ENCODE measurements at regions not wholly inside any gene's neighbourhood (a gene's known extent, or its start where the extent isn't known, plus 50 kb on each side); places are given as distances from the start of the nearest gene placed in this dataset.

GRCh38 chr19:34837262-34837661 is 64.2 kb upstream of the ZNF599 start:
- no peaks in the 10 kb centered on the region for H3K4me1 ChIP-seq (ENCODE audit: insufficient read depth)
- H3K36me3 ChIP-seq (ENCODE audit: insufficient read depth): no peaks in the 10 kb centered on the region
- no peak overlapping the region for H3K4me3 ChIP-seq (ENCODE audit: low read depth, low read length)
- WGBS: 7% methylated on average over 1 of the region's 1 CpG
- H3K27ac ChIP-seq (ENCODE audit: low read depth): no peak overlapping the region
- no peak for DNase-seq (ENCODE audit: extremely low spot score)

- Histone ChIP-seq H3K4me1 (ENCODE audit: insufficient read depth) (no peaks in the 10 kb centered on the region), H3K36me3 (ENCODE audit: insufficient read depth) (no peaks in the 10 kb centered on the region), H3K27ac (ENCODE audit: low read depth) (no peak overlapping the region), H3K4me3 (ENCODE audit: low read depth, low read length) (no peak overlapping the region)
- WGBS: 82% methylated on average over 7 of the region's 7 CpGs
- no peak for DNase-seq (ENCODE audit: extremely low spot score)
Measured at GRCh38 chr19:34835631-34836351, 62.8 kb upstream of the ZNF599 start.

GRCh38 chr19:34834472-34835061 is 61.6 kb upstream of the ZNF599 start:
- WGBS: 87% methylated on average over 7 of the region's 7 CpGs
- Histone ChIP-seq H3K36me3 (ENCODE audit: insufficient read depth) (no peaks in the 10 kb centered on the region), H3K4me1 (ENCODE audit: insufficient read depth) (no peaks in the 10 kb centered on the region), H3K4me3 (ENCODE audit: low read depth, low read length) (no peak overlapping the region), H3K27ac (ENCODE audit: low read depth) (no peak overlapping the region)
- DNase-seq (ENCODE audit: extremely low spot score): no peak

- no peaks in the 10 kb centered on the region for H3K36me3 ChIP-seq (ENCODE audit: insufficient read depth)
- no peak for DNase-seq (ENCODE audit: extremely low spot score)
- WGBS: 80% methylated on average over 37 of the region's 37 CpGs
Measured at GRCh38 chr19:34832581-34833112, 59.6 kb upstream of the ZNF599 start.

GRCh38 chr19:34831714-34832113 is 58.7 kb upstream of the ZNF599 start:
- DNase-seq (ENCODE audit: extremely low spot score): no peak
- H3K4me3 ChIP-seq (ENCODE audit: low read depth, low read length): no peak overlapping the region
- no peaks in the 10 kb centered on the region for H3K36me3 ChIP-seq (ENCODE audit: insufficient read depth)
- H3K27ac ChIP-seq (ENCODE audit: low read depth): no peak overlapping the region
- H3K4me1 ChIP-seq (ENCODE audit: insufficient read depth): no peaks in the 10 kb centered on the region
- WGBS: 85% methylated on average over 5 of the region's 5 CpGs

More at GRCh38 chr19:34832581-34833112, 59.6 kb upstream of the ZNF599 start:
- H3K27ac ChIP-seq (ENCODE audit: low read depth): no peak overlapping the region
- H3K4me3 ChIP-seq (ENCODE audit: low read depth, low read length): no peak overlapping the region
- no peaks in the 10 kb centered on the region for H3K4me1 ChIP-seq (ENCODE audit: insufficient read depth)

GRCh38 chr19:34828156-34828555 is 55.1 kb upstream of the ZNF599 start:
- 89% methylated on average over 3 of the region's 3 CpGs for WGBS
- DNase-seq (ENCODE audit: extremely low spot score): no peak

GRCh38 chr19:34825212-34825611 is 52.2 kb upstream of the ZNF599 start:
- no peak overlapping the region for H3K27ac ChIP-seq (ENCODE audit: low read depth)
- H3K4me3 ChIP-seq (ENCODE audit: low read depth, low read length): no peak overlapping the region
- no peak for DNase-seq (ENCODE audit: extremely low spot score)
- no peaks in the 10 kb centered on the region for H3K36me3 ChIP-seq (ENCODE audit: insufficient read depth)
- WGBS: 86% methylated on average over 10 of the region's 10 CpGs
- H3K4me1 ChIP-seq (ENCODE audit: insufficient read depth): no peaks in the 10 kb centered on the region

More at GRCh38 chr19:34828156-34828555, 55.1 kb upstream of the ZNF599 start:
- no peaks in the 10 kb centered on the region for H3K4me1 ChIP-seq (ENCODE audit: insufficient read depth)
- no peak overlapping the region for H3K27ac ChIP-seq (ENCODE audit: low read depth)
- no peak overlapping the region for H3K4me3 ChIP-seq (ENCODE audit: low read depth, low read length)
- H3K36me3 ChIP-seq (ENCODE audit: insufficient read depth): no peaks in the 10 kb centered on the region

- no peak overlapping the region for H3K27ac ChIP-seq (ENCODE audit: low read depth)
- no peak for DNase-seq (ENCODE audit: extremely low spot score)
- H3K36me3 ChIP-seq (ENCODE audit: insufficient read depth): no peaks in the 10 kb centered on the region
- H3K4me3 ChIP-seq (ENCODE audit: low read depth, low read length): no peak overlapping the region
- 93% methylated on average over 4 of the region's 4 CpGs for WGBS
- no peaks in the 10 kb centered on the region for H3K4me1 ChIP-seq (ENCODE audit: insufficient read depth)
Measured at GRCh38 chr19:34824686-34825085, 51.7 kb upstream of the ZNF599 start.
